DOHH2 (cell line): ENCODE measurements at regions not wholly inside any gene's neighbourhood (a gene's known extent, or its start where the extent isn't known, plus 50 kb on each side); places are given as distances from the start of the nearest gene placed in this dataset.

Source experiments
- EZH2phosphoT487 ChIP-seq: fragments of 200-600 bp; sonication (generic); IDR thresholded peaks from 2 replicates; pipeline ENCODE4 v1.6.1; 2017; ENCODE audit warnings: borderline replicate concordance, mild to moderate bottlenecking, antibody characterized with exemption, low read length, moderate library complexity, mixed read lengths
- TF ChIP-seq, protein P1 (sequence below): fragments of 200-600 bp; sonication (generic); IDR thresholded peaks from one replicate; pipeline ENCODE4 v1.5.1; 2014; ENCODE audit warnings: antibody characterized with exemption, mild to moderate bottlenecking, low read depth, low read length; ENCODE audit not compliant: poor library complexity, severe bottlenecking

DNA sequence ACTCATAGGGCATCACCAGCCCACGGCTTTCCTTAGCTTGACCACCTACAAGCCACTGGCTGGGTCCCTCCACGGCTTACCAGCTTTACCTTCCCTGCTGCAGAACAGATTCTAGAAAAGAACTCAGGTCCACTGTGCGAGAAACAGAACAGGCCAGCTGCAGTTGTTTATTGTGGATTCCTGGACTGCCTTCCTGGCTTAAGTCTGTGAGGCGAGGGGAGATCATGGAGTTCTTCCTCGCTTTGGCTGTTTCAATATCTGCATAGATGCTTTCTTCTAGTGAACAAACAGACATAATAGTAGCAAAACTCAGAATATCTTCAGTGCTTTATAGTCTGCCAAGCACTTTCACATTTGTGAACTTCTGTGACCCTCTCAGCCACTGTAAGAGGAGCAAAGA lies 162.9 kb upstream of the HABP2 start:
- TF ChIP-seq, protein P1, sequence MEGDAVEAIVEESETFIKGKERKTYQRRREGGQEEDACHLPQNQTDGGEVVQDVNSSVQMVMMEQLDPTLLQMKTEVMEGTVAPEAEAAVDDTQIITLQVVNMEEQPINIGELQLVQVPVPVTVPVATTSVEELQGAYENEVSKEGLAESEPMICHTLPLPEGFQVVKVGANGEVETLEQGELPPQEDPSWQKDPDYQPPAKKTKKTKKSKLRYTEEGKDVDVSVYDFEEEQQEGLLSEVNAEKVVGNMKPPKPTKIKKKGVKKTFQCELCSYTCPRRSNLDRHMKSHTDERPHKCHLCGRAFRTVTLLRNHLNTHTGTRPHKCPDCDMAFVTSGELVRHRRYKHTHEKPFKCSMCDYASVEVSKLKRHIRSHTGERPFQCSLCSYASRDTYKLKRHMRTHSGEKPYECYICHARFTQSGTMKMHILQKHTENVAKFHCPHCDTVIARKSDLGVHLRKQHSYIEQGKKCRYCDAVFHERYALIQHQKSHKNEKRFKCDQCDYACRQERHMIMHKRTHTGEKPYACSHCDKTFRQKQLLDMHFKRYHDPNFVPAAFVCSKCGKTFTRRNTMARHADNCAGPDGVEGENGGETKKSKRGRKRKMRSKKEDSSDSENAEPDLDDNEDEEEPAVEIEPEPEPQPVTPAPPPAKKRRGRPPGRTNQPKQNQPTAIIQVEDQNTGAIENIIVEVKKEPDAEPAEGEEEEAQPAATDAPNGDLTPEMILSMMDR, result no peak
- no peak for TF ChIP-seq EZH2phosphoT487
